Esophagus muscularis mucosa (tissue), 4 donors: ENCODE measurements at regions not wholly inside any gene's neighbourhood (a gene's known extent, or its start where the extent isn't known, plus 50 kb on each side); places are given as distances from the start of the nearest gene placed in this dataset.

Experiments used
- DNase-seq: peaks from one replicate; pipeline ENCODE4 v3.0.0-alpha.2; 2017; ENCODE audit errors: extremely low spot score
- H3K27ac ChIP-seq, 4 donors: fragments of 200-600 bp; sonication (generic); replicated peaks in 1 of 4; 1 replicate in 3 of 4; 2 replicates in 1 of 4; pipeline ENCODE4 v1.5.1; 2016 to 2019; ENCODE audit warnings: mild to moderate bottlenecking in 1 of 4
- H3K27me3 ChIP-seq, 4 donors: fragments of 200-600 bp; sonication (generic); one replicate each; pipeline versions ENCODE4 v1.5.1 to v1.6.0; 2016 to 2019
- H3K36me3 ChIP-seq, 4 donors: fragments of 200-600 bp; sonication (generic); one replicate each; pipeline ENCODE4 v1.5.1; 2016 to 2019
- H3K4me1 ChIP-seq, 4 donors: fragments of 200-600 bp; sonication (generic); one replicate each; pipeline ENCODE4 v1.5.1; 2016 to 2019
- H3K4me3 ChIP-seq, 4 donors: fragments of 200-600 bp; sonication (generic); 1 replicate in 2 of 4; 2 replicates in 2 of 4; pipeline ENCODE4 v1.5.1; 2016 to 2019; ENCODE audit warnings: mild to moderate bottlenecking in 4 of 4, moderate library complexity in 1 of 4
- H3K9me3 ChIP-seq, 4 donors: fragments of 200-600 bp; sonication (generic); 1 replicate in 3 of 4; 2 replicates in 1 of 4; pipeline ENCODE4 v1.5.1; 2016 to 2019
- EP300 ChIP-seq: sonication (generic); formaldehyde crosslinking; IDR thresholded peaks from one replicate; pipeline ENCODE4 v1.6.1; 2017; ENCODE audit warnings: antibody characterized with exemption
- POLR2A ChIP-seq: fragments of 450-650 bp; IDR thresholded peaks from one replicate; pipeline ENCODE4 v1.6.1; 2017; ENCODE audit warnings: antibody characterized with exemption, moderate library complexity, mild to moderate bottlenecking, low read depth
- POLR2AphosphoS5 ChIP-seq, 2 donors: sonication (generic); formaldehyde crosslinking; IDR thresholded peaks; one replicate each; pipeline ENCODE4 v1.6.1; 2017; ENCODE audit warnings: antibody characterized with exemption in 2 of 2
- WGBS: methylation state at CpG from one replicate; pipeline ENCODE4 v1.1.5; 2018; 5-methylcytosine and 5-hydroxymethylcytosine counted together
- intact Hi-C: fragments of 100-400 bp; cut with DNase I; formaldehyde crosslinking; loops from one replicate; pipeline ENCODE4 v1.15.1; 2023
- TF ChIP-seq, protein P1 (sequence below), 3 experiments: fragments of 200-600 bp in 2 of 3; fragments of 450-650 bp in 1 of 3; sonication (generic) in 2 of 3; IDR thresholded peaks; one replicate each; pipeline ENCODE4 v1.5.1; 2017 to 2019; ENCODE audit warnings: antibody characterized with exemption in 3 of 3, mild to moderate bottlenecking in 2 of 3, moderate library complexity in 1 of 3

DNA sequence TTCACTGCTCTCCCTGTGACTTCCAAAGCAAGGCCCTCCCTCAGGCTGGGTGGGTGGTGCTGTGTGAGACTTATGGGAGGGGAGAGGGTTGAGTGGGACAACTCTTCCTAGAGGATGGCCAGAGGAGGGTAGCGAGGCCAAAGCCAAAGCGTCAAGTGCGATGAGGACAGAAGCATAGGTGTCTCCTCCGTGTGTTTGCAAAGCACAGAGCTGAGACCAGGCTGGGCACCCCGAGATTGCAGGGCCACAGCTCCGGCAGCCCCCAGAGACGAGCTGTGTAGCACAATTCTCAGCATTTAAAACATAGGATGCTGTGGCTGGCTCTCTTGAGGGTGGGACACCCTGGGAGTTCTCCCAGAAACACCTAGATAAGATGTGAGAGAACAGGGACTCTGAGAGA, 1374.5 kb downstream of the BRD1 start:
- TF ChIP-seq EP300, result no peak
- no peak for TF ChIP-seq POLR2AphosphoS5 (IDR thresholded peaks at IDR 0.05)
- TF ChIP-seq, protein P1, sequence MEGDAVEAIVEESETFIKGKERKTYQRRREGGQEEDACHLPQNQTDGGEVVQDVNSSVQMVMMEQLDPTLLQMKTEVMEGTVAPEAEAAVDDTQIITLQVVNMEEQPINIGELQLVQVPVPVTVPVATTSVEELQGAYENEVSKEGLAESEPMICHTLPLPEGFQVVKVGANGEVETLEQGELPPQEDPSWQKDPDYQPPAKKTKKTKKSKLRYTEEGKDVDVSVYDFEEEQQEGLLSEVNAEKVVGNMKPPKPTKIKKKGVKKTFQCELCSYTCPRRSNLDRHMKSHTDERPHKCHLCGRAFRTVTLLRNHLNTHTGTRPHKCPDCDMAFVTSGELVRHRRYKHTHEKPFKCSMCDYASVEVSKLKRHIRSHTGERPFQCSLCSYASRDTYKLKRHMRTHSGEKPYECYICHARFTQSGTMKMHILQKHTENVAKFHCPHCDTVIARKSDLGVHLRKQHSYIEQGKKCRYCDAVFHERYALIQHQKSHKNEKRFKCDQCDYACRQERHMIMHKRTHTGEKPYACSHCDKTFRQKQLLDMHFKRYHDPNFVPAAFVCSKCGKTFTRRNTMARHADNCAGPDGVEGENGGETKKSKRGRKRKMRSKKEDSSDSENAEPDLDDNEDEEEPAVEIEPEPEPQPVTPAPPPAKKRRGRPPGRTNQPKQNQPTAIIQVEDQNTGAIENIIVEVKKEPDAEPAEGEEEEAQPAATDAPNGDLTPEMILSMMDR (IDR thresholded peaks at IDR 0.05), result no peak
- TF ChIP-seq POLR2A, result no peak
- no peaks in the 10 kb centered on the region for H3K9me3 ChIP-seq
- no peaks in the 10 kb centered on the region for H3K4me1 ChIP-seq
- WGBS, result 93% methylated on average over 7 of the region's 7 CpGs
- H3K4me3 ChIP-seq, result no peak overlapping the region
- no peaks in the 10 kb centered on the region for H3K36me3 ChIP-seq
- no peak for DNase-seq
- intact Hi-C loops, result no loop called here
- H3K27me3 ChIP-seq, result peaks cover 0 to 48% (median 0%) of the 10 kb centered on the region in 4 donors
- no peak overlapping the region for H3K27ac ChIP-seq

DNA sequence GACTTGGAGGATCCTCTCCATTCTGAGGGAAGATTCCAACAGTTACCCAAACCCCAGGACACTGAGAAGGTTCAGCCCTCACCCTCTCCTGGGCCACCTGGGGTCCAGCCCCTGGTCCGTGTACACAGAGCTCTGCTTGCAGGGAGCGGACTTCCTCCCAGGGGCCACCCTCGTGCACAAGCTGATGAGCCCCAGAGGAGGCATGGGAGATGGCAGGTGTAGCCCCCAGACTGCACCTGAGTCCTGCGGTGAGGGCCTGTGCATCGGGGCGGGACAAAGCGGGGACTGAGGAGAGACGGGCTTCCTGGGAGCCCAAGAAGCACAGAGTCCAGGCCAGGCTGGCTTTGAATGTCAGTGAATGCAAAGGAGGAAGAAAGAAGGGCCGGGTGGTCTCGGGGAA, 1374.9 kb downstream of the BRD1 start:
- no peaks in the 10 kb centered on the region for H3K36me3 ChIP-seq
- no peak overlapping the region for H3K27ac ChIP-seq
- H3K9me3 ChIP-seq, result no peaks in the 10 kb centered on the region
- intact Hi-C loops, result no loop called here
- no peak for DNase-seq
- 87% methylated on average over 10 of the region's 10 CpGs for WGBS
- H3K4me3 ChIP-seq, result no peak overlapping the region
- no peaks in the 10 kb centered on the region for H3K4me1 ChIP-seq
- H3K27me3 ChIP-seq, result peaks cover 0 to 46% (median 0%) of the 10 kb centered on the region in 4 donors
- TF ChIP-seq, protein P1 (IDR thresholded peaks at IDR 0.05), result no peak
- TF ChIP-seq POLR2A, result no peak
- no peak for TF ChIP-seq POLR2AphosphoS5 (IDR thresholded peaks at IDR 0.05)
- TF ChIP-seq EP300, result no peak

DNA sequence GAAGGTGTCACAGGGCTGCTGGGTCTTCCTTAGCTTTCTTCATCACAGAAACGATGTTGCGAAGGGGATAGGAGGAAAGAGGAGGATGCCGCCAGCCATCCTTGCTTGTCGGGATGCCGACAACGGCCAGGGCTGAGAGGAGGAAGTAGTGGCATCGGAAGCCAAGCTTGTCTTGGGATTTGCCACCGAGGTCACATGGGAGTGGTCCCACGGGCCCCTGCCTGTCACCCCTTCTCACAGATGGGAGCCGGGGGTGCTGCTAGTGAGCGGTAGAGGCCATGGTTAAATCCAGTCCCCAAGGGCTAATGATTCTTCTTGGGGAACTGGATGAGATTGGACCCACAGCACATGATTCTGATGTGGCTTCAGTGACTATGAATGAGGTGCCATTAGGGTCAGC, 1375.8 kb downstream of the BRD1 start:
- 75% methylated on average over 11 of the region's 11 CpGs for WGBS
- no peak for DNase-seq
- TF ChIP-seq POLR2AphosphoS5 (IDR thresholded peaks at IDR 0.05), result no peak
- no peak for TF ChIP-seq EP300
- TF ChIP-seq POLR2A, result no peak
- TF ChIP-seq, protein P1 (IDR thresholded peaks at IDR 0.05), result no peak
- no peak overlapping the region for H3K4me3 ChIP-seq
- no peaks in the 10 kb centered on the region for H3K36me3 ChIP-seq
- H3K27ac ChIP-seq, result no peak overlapping the region
- no peaks in the 10 kb centered on the region for H3K9me3 ChIP-seq
- no peaks in the 10 kb centered on the region for H3K4me1 ChIP-seq
- peaks cover 0 to 49% (median 0%) of the 10 kb centered on the region in 4 donors for H3K27me3 ChIP-seq
- intact Hi-C loops, result no loop called here

DNA sequence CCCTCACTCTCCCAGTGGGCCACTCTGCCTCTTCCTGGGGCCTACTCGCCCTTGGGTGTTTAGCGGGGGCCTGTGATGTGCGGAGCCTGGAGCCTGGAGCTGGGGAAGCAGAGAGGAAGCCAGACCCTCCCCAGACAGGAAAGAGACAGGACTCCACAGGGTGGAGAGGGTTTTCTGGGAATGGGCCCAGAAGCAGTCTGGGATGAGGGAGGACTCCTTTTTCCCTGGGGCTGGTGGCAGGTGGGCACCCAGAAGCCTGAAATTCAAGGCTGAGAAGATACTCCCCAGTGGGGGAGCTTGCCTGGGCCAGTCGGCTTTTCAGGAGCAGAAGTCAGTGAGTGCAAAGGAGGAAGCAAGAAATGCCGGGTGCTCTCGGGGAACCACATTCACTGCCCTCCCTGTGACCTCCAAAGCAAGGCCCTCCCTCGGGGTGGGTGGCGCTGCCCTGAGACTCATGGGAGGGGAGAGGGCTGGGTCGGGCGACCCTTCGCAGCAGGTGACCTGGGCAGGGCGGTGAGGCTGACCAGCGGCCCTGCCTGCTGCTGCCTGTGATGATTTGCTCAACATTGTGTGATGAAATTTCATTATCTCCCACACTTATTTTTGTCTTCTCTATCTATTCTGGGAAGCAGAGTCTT, 1377.4 kb downstream of the BRD1 start:
- H3K27me3 ChIP-seq, result peaks cover 0 to 59% (median 0%) of the 10 kb centered on the region in 4 donors
- no peaks in the 10 kb centered on the region for H3K4me1 ChIP-seq
- intact Hi-C loops, result no loop called here
- H3K4me3 ChIP-seq, result no peak overlapping the region
- H3K9me3 ChIP-seq, result no peaks in the 10 kb centered on the region
- H3K27ac ChIP-seq, result no peak overlapping the region
- no peaks in the 10 kb centered on the region for H3K36me3 ChIP-seq
- TF ChIP-seq POLR2AphosphoS5 (IDR thresholded peaks at IDR 0.05), result no peak
- no peak for TF ChIP-seq EP300
- TF ChIP-seq, protein P1 (IDR thresholded peaks at IDR 0.05), result no peak
- no peak for TF ChIP-seq POLR2A
- WGBS, result 64% methylated on average over 13 of the region's 13 CpGs
- DNase-seq, result no peak
